Nephron (organoid): ENCODE measurements at regions not wholly inside any gene's neighbourhood (a gene's known extent, or its start where the extent isn't known, plus 50 kb on each side); places are given as distances from the start of the nearest gene placed in this dataset.

Source experiments
- H3K27ac Mint-ChIP-seq, 3 experiments: 2 replicates each; pipeline ENCODE4 v1.8.0; 2020; ENCODE audit warnings: mixed read lengths in 3 of 3, mild to moderate bottlenecking in 2 of 3, moderate library complexity in 1 of 3
- H3K27me3 Mint-ChIP-seq: 2 replicates; pipeline ENCODE4 v1.8.0; 2021; ENCODE audit warnings: low read depth, mild to moderate bottlenecking, moderate library complexity, mixed read lengths
- H3K36me3 Mint-ChIP-seq: 2 replicates; pipeline ENCODE4 v1.8.0; 2020; ENCODE audit warnings: low read depth, mixed read lengths
- H3K4me1 Mint-ChIP-seq: 2 replicates; pipeline ENCODE4 v1.8.0; 2020; ENCODE audit warnings: mixed read lengths
- H3K4me3 Mint-ChIP-seq, 3 experiments: 2 replicates each; pipeline ENCODE4 v1.8.0; 2020; ENCODE audit warnings: mild to moderate bottlenecking in 3 of 3, mixed read lengths in 3 of 3, moderate library complexity in 2 of 3
- H3K9me3 Mint-ChIP-seq: 2 replicates; pipeline ENCODE4 v1.8.0; 2020; ENCODE audit warnings: mixed read lengths
- TF ChIP-seq, protein P1 (sequence below), 3 experiments: fragments of 200-600 bp; sonication (generic); IDR thresholded peaks; one replicate each; pipeline ENCODE4 v1.5.0; 2021; ENCODE audit warnings: antibody characterized with exemption in 3 of 3; ENCODE audit not compliant: unreplicated experiment in 3 of 3

DNA sequence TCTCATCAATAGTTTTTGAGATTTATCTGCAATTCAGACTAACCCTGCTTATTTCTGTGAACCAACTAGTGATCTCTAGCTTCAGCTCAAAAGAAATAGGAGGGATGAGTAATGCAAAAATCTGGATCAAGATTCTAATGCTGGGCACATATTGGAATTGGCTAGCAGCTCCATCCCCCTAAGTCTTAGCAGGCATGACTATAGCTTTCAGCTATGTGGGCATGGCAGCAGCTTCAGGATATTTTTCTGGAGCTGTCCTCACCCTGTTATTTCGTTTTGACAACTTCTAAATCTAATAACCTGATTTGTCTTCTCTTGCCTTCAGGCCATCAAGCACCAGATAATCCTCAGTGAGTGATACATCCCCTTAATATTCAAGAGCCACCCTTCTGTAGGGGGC, 50.8 kb upstream of the GNPDA2 start:
- TF ChIP-seq, protein P1, sequence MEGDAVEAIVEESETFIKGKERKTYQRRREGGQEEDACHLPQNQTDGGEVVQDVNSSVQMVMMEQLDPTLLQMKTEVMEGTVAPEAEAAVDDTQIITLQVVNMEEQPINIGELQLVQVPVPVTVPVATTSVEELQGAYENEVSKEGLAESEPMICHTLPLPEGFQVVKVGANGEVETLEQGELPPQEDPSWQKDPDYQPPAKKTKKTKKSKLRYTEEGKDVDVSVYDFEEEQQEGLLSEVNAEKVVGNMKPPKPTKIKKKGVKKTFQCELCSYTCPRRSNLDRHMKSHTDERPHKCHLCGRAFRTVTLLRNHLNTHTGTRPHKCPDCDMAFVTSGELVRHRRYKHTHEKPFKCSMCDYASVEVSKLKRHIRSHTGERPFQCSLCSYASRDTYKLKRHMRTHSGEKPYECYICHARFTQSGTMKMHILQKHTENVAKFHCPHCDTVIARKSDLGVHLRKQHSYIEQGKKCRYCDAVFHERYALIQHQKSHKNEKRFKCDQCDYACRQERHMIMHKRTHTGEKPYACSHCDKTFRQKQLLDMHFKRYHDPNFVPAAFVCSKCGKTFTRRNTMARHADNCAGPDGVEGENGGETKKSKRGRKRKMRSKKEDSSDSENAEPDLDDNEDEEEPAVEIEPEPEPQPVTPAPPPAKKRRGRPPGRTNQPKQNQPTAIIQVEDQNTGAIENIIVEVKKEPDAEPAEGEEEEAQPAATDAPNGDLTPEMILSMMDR (IDR thresholded peaks at IDR 0.05; ENCODE audit: unreplicated experiment in 3 of 3), result no peak
- Mint-ChIP-seq H3K9me3 (peaks cover 16% of the 10 kb centered on the region), H3K4me1 (no peaks in the 10 kb centered on the region), H3K4me3 (no peak overlapping the region), H3K27me3 (no peaks in the 10 kb centered on the region), H3K27ac (no peak overlapping the region), H3K36me3 (no peaks in the 10 kb centered on the region)
